ENCODE measurements at regions not wholly inside any gene's neighbourhood (a gene's known extent, or its start where the extent isn't known, plus 50 kb on each side); places are given as distances from the start of the nearest gene placed in this dataset.

- CTCF ChIA-PET: no interaction called here
- H3K27me3 ChIP-seq (replicated peaks in 1 of 4; ENCODE audit: control extremely low read depth in 1 of 4, control insufficient read depth in 3 of 4, insufficient read depth in 4 of 4, low read length in 3 of 4): no peaks in the 10 kb centered on the region
- Mint-ChIP-seq H3K27ac (peak overlapping the region; percentile 74), H3K4me3 (peak overlapping the region; percentile 48), H3K4me1 (peaks cover 38% of the 10 kb centered on the region), H3K27me3 (no peaks in the 10 kb centered on the region), H3K9me3 (ENCODE audit: insufficient read depth) (peaks cover 5% of the 10 kb centered on the region)
- ATAC-seq (ENCODE audit: low read depth) (peak; percentile 61), DNase-seq (no peak)
- H4K20me1 ChIP-seq (ENCODE audit: control insufficient read depth, insufficient read depth, low read length, poor library complexity, severe bottlenecking): no peaks in the 10 kb centered on the region
- H3K4me1 ChIP-seq (ENCODE audit: control insufficient read depth in 2 of 2, insufficient read depth in 2 of 2, low read length in 2 of 2): peaks cover 0 to 5% of the 10 kb centered on the region in 2 donors
- POLR2A ChIA-PET: no interaction called here
- H3K36me3 ChIP-seq (replicated peaks in 1 of 2; ENCODE audit: control extremely low read depth in 1 of 2, control insufficient read depth in 1 of 2, extremely low read depth in 1 of 2, insufficient read depth in 2 of 2, low read length in 1 of 2): no peaks in the 10 kb centered on the region
- no CpG with 5 or more reads among the region's 3 CpGs for WGBS (ENCODE audit: insufficient coverage)
- H3K79me2 ChIP-seq (ENCODE audit: control insufficient read depth, insufficient read depth, low read length): no peaks in the 10 kb centered on the region
- H3K27ac ChIP-seq (ENCODE audit: low read length in 2 of 2): no peak overlapping the region
- H3K9ac ChIP-seq (ENCODE audit: low read length): no peak overlapping the region
- intact Hi-C loops (cut with micrococcal nuclease): no loop called here
- no peaks in the 10 kb centered on the region for H3K9me3 ChIP-seq (ENCODE audit: control extremely low read depth in 1 of 3, control insufficient read depth in 2 of 3, insufficient read depth in 1 of 3, low read length in 2 of 3)
- no peak for TF ChIP-seq CTCF (IDR thresholded peaks at IDR 0.05)
- TF ChIP-seq EZH2 (IDR thresholded peaks at IDR 0.05; ENCODE audit: borderline replicate concordance, insufficient read depth, low read depth, low read length, poor library complexity, severe bottlenecking): no peak
- H3K4me2 ChIP-seq (replicated peaks; ENCODE audit: low read depth, low read length, poor library complexity, severe bottlenecking): no peak overlapping the region
- H3K4me3 ChIP-seq (ENCODE audit: control extremely low read depth in 1 of 5, extremely low read depth in 1 of 5, insufficient read depth in 1 of 5, low read depth in 2 of 5, low read length in 4 of 5): no peak overlapping the region
- H2AFZ ChIP-seq (ENCODE audit: insufficient read depth, low read depth, low read length, poor library complexity, severe bottlenecking): peak overlapping the region; percentile 16
These were observed 407.6 kb downstream of the LRFN5 start for GRCh38 chr14:42014301-42014700.

GRCh38 chr14:42013559-42013958 is 406.9 kb downstream of the LRFN5 start:
- Histone ChIP-seq H4K20me1 (ENCODE audit: control insufficient read depth, insufficient read depth, low read length, poor library complexity, severe bottlenecking) (no peaks in the 10 kb centered on the region), H3K27me3 (replicated peaks in 1 of 4; ENCODE audit: control extremely low read depth in 1 of 4, control insufficient read depth in 3 of 4, insufficient read depth in 4 of 4, low read length in 3 of 4) (no peaks in the 10 kb centered on the region), H3K9ac (ENCODE audit: low read length) (no peak overlapping the region), H3K4me1 (ENCODE audit: control insufficient read depth in 2 of 2, insufficient read depth in 2 of 2, low read length in 2 of 2) (peaks cover 0 to 5% of the 10 kb centered on the region in 2 donors), H2AFZ (ENCODE audit: insufficient read depth, low read depth, low read length, poor library complexity, severe bottlenecking) (no peak overlapping the region), H3K36me3 (replicated peaks in 1 of 2; ENCODE audit: control extremely low read depth in 1 of 2, control insufficient read depth in 1 of 2, extremely low read depth in 1 of 2, insufficient read depth in 2 of 2, low read length in 1 of 2) (no peaks in the 10 kb centered on the region), H3K4me2 (replicated peaks; ENCODE audit: low read depth, low read length, poor library complexity, severe bottlenecking) (no peak overlapping the region), H3K9me3 (ENCODE audit: control extremely low read depth in 1 of 3, control insufficient read depth in 2 of 3, insufficient read depth in 1 of 3, low read length in 2 of 3) (no peaks in the 10 kb centered on the region), H3K4me3 (ENCODE audit: control extremely low read depth in 1 of 5, extremely low read depth in 1 of 5, insufficient read depth in 1 of 5, low read depth in 2 of 5, low read length in 4 of 5) (no peak overlapping the region), H3K27ac (ENCODE audit: low read length in 2 of 2) (no peak overlapping the region), H3K79me2 (ENCODE audit: control insufficient read depth, insufficient read depth, low read length) (no peaks in the 10 kb centered on the region)
- Mint-ChIP-seq H3K4me1 (peaks cover 32% of the 10 kb centered on the region), H3K27me3 (no peaks in the 10 kb centered on the region), H3K27ac (no peak overlapping the region), H3K4me3 (no peak overlapping the region), H3K9me3 (ENCODE audit: insufficient read depth) (peaks cover 3% of the 10 kb centered on the region)
- no peak for TF ChIP-seq EZH2 (IDR thresholded peaks at IDR 0.05; ENCODE audit: borderline replicate concordance, insufficient read depth, low read depth, low read length, poor library complexity, severe bottlenecking)
- no peak for TF ChIP-seq CTCF (IDR thresholded peaks at IDR 0.05)
- intact Hi-C loops (cut with micrococcal nuclease): no loop called here
- no peak for DNase-seq
- ChIA-PET CTCF (no interaction called here), POLR2A (no interaction called here)
- no peak for ATAC-seq (ENCODE audit: low read depth)
- no CpG with 5 or more reads among the region's 2 CpGs for WGBS (ENCODE audit: insufficient coverage)

Data from B cell (primary cell).